ENCODE measurements at regions not wholly inside any gene's neighbourhood (a gene's known extent, or its start where the extent isn't known, plus 50 kb on each side); places are given as distances from the start of the nearest gene placed in this dataset.

DNA sequence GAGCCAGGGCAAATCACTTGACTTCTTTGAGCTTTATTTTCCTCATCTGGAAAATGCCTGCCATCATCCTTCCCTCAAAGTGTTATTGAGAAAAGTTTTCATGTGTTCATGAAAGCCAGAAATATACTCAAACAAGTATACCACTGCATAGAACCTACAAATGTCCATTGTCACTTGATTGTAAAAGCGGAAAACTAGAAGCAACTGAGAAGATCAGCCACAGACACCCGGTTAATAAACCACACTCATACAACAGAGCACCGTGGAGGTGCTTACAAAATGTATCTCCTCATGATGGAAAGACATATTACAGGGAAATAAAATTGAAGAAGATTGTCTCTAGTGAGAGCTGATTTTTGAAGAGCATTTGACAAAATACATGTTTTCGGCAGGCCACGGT is 117.2 kb upstream of the MSX2 start:
- no peak overlapping the region for H3K4me3 ChIP-seq (ENCODE audit: low read depth, low read length)
- no peak for DNase-seq (ENCODE audit: low read depth)
- no peak for TF ChIP-seq POLR2A (IDR thresholded peaks at IDR 0.05; ENCODE audit: extremely low read depth, insufficient read length)
- TF ChIP-seq, protein P1, sequence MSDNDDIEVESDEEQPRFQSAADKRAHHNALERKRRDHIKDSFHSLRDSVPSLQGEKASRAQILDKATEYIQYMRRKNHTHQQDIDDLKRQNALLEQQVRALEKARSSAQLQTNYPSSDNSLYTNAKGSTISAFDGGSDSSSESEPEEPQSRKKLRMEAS (IDR thresholded peaks at IDR 0.05; ENCODE audit: low read depth, low read length), result no peak
- TF ChIP-seq, protein P2, sequence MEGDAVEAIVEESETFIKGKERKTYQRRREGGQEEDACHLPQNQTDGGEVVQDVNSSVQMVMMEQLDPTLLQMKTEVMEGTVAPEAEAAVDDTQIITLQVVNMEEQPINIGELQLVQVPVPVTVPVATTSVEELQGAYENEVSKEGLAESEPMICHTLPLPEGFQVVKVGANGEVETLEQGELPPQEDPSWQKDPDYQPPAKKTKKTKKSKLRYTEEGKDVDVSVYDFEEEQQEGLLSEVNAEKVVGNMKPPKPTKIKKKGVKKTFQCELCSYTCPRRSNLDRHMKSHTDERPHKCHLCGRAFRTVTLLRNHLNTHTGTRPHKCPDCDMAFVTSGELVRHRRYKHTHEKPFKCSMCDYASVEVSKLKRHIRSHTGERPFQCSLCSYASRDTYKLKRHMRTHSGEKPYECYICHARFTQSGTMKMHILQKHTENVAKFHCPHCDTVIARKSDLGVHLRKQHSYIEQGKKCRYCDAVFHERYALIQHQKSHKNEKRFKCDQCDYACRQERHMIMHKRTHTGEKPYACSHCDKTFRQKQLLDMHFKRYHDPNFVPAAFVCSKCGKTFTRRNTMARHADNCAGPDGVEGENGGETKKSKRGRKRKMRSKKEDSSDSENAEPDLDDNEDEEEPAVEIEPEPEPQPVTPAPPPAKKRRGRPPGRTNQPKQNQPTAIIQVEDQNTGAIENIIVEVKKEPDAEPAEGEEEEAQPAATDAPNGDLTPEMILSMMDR (IDR thresholded peaks at IDR 0.05; ENCODE audit: low read depth, low read length), result no peak
- no peak for TF ChIP-seq MYC (IDR thresholded peaks at IDR 0.05; ENCODE audit: low read depth, low read length)

DNA sequence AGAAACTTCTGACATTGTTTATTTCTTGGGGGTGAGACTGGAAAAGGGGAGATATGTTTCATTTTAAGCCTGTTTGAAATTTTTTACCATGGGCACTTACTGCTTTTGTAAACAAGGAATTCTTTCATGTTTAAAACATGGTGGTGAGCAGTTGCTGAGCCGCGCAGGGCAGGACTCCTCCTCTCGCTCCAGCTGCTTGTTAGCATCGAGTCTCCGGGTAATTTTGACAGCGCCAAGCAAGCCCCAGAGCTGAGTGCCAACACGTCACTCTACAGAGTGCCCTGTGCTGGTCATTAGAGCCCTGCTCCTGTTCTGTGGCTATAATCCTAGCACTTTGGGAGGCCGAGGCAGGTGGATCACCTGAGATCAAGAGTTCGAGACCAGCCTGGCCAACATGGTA is 116.5 kb upstream of the MSX2 start:
- no peak overlapping the region for H3K4me3 ChIP-seq (ENCODE audit: low read depth, low read length)
- TF ChIP-seq, protein P1 (IDR thresholded peaks at IDR 0.05; ENCODE audit: low read depth, low read length), result no peak
- TF ChIP-seq, protein P2 (IDR thresholded peaks at IDR 0.05; ENCODE audit: low read depth, low read length), result no peak
- TF ChIP-seq MYC (IDR thresholded peaks at IDR 0.05; ENCODE audit: low read depth, low read length) (no peak), POLR2A (IDR thresholded peaks at IDR 0.05; ENCODE audit: extremely low read depth, insufficient read length) (no peak)
- DNase-seq (ENCODE audit: low read depth), result no peak

DNA sequence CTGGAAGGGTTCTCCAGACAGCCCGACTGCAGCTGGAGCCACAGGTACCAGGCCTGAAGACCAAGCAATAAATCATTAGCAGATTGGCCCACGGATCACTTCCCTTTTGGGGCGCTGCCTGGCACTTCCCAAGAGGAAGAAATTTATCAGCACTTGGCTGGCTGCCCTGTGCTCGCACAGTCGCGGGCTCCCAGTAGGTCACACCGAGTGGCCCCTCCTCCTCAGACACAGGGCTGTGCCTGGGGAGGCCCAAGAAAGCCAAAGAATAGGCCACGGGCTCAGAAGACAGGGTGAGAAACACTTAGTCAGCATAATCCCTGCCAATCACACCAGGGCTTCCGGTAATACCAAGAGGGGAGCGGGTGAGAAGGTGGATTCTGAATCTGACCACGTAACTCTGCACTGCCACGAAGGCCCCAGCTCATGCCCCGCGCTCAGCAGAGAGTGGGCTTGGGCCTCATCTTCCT is 115.7 kb upstream of the MSX2 start:
- H3K4me3 ChIP-seq (ENCODE audit: low read depth, low read length), result no peak overlapping the region
- DNase-seq (ENCODE audit: low read depth), result no peak
- no peak for TF ChIP-seq POLR2A (IDR thresholded peaks at IDR 0.05; ENCODE audit: extremely low read depth, insufficient read length)

DNA sequence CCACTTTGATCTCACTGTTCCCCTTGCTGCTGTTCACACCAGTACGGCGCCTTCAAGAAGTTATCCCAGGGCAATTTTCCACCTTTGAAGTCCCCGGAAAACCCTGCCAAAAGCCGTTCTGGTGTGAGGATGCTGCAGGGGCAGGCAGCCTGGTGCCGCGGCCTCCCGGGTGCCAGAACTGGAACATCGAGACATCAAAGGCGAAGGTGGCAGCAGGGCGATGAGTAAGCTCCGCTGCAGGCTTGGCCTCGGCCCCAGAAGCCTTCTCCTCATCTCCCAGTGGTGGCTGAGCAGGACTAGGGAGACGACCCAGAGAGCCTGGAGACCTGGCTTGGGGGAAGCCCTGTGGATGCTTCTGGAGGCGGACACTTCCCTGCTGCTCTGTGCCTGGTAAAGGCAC is 115.3 kb upstream of the MSX2 start:
- DNase-seq (ENCODE audit: low read depth), result no peak
- TF ChIP-seq, protein P2 (IDR thresholded peaks at IDR 0.05; ENCODE audit: low read depth, low read length), result no peak
- TF ChIP-seq MYC (IDR thresholded peaks at IDR 0.05; ENCODE audit: low read depth, low read length) (no peak), POLR2A (IDR thresholded peaks at IDR 0.05; ENCODE audit: extremely low read depth, insufficient read length) (no peak)
- TF ChIP-seq, protein P1 (IDR thresholded peaks at IDR 0.05; ENCODE audit: low read depth, low read length), result no peak
- no peak overlapping the region for H3K4me3 ChIP-seq (ENCODE audit: low read depth, low read length)

DNA sequence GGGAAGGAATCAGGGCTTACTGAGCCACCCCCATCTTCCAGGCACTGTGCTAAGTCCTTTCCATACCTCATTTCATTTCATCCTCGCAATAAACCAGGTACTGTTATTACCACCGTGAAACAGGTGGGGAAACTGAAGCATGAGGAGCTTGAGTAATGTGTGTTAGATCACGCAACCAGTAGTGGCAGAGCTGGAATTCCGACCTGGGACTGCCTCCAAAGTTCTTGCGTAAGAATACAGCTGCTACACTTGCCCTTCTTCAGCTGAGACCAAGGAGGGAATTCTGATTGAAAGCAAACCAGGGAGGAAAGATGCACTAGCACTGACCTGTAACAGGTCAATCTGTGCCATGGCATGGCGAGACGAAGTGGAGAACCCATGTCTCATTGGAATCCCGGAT is 113.4 kb upstream of the MSX2 start:
- DNase-seq (ENCODE audit: low read depth), result no peak
- H3K4me3 ChIP-seq (ENCODE audit: low read depth, low read length), result no peak overlapping the region

DNA sequence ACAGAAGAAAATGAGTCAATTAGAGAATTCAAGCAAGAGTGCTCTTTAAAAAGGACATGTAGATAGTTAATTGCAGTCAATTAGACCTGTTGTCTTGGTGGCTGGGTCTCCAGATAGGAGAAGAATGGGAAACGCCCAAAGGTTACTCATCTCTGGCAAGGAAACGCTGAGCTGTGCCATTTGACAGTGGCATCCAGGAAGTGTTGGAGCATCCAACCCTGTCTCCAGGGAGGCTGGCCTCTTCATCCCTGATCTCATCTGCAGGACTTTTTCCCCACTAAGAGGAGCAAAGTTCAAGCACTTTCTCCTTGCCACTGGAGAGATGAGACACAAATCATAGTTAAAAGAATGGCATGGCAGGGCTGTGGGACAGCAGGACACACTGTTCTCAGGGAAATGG is 111.7 kb upstream of the MSX2 start:
- no peak for DNase-seq (ENCODE audit: low read depth)
- no peak overlapping the region for H3K4me3 ChIP-seq (ENCODE audit: low read depth, low read length)
- no peak for TF ChIP-seq POLR2A (IDR thresholded peaks at IDR 0.05; ENCODE audit: extremely low read depth, insufficient read length)
- TF ChIP-seq, protein P2 (IDR thresholded peaks at IDR 0.05; ENCODE audit: low read depth, low read length), result no peak
- TF ChIP-seq, protein P1 (IDR thresholded peaks at IDR 0.05; ENCODE audit: low read depth, low read length), result no peak
- no peak for TF ChIP-seq MYC (IDR thresholded peaks at IDR 0.05; ENCODE audit: low read depth, low read length)

More for the DNA sequence above, 113.4 kb upstream of the MSX2 start:
- TF ChIP-seq POLR2A (IDR thresholded peaks at IDR 0.05; ENCODE audit: extremely low read depth, insufficient read length) (no peak), MYC (IDR thresholded peaks at IDR 0.05; ENCODE audit: low read depth, low read length) (no peak)
- TF ChIP-seq, protein P1 (IDR thresholded peaks at IDR 0.05; ENCODE audit: low read depth, low read length), result no peak
- TF ChIP-seq, protein P2 (IDR thresholded peaks at IDR 0.05; ENCODE audit: low read depth, low read length), result no peak
